OCI-LY7 (cell line): ENCODE measurements at regions not wholly inside any gene's neighbourhood (a gene's known extent, or its start where the extent isn't known, plus 50 kb on each side); places are given as distances from the start of the nearest gene placed in this dataset.

Source experiments
- EZH2phosphoT487 ChIP-seq: fragments of 200-600 bp; sonication (generic); IDR thresholded peaks from 2 replicates; pipeline ENCODE4 v1.6.1; 2018; ENCODE audit warnings: low read depth, borderline replicate concordance, mild to moderate bottlenecking, mixed run types, antibody characterized with exemption, low read length, moderate library complexity, mixed read lengths
- TF ChIP-seq, protein P1 (sequence below): fragments of 200-600 bp; sonication (generic); conservative IDR thresholded peaks from 2 replicates; pipeline ENCODE4 v1.5.1; 2014; ENCODE audit warnings: mild to moderate bottlenecking, antibody characterized with exemption, low read length, moderate library complexity, mixed read lengths

DNA sequence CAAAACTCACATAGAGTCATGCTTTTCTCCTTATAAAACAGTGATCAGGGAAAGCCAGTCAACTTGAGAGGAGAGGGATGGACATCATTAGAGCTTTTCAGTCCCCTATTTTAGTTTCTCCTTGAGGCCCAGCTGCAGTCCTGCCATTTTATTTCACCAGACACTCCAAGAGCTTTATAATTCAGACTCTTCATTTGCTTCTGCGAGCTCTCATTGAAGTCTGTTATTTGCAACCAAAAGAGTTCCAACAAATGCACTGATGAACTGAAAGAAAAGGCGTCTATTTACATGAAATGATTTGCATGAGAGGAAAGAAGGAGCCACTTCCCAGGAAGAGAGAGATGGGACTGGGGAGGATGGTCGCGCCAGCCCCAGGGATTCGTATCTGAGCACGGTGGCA, 86.8 kb downstream of the NDUFA12 start:
- TF ChIP-seq, protein P1, sequence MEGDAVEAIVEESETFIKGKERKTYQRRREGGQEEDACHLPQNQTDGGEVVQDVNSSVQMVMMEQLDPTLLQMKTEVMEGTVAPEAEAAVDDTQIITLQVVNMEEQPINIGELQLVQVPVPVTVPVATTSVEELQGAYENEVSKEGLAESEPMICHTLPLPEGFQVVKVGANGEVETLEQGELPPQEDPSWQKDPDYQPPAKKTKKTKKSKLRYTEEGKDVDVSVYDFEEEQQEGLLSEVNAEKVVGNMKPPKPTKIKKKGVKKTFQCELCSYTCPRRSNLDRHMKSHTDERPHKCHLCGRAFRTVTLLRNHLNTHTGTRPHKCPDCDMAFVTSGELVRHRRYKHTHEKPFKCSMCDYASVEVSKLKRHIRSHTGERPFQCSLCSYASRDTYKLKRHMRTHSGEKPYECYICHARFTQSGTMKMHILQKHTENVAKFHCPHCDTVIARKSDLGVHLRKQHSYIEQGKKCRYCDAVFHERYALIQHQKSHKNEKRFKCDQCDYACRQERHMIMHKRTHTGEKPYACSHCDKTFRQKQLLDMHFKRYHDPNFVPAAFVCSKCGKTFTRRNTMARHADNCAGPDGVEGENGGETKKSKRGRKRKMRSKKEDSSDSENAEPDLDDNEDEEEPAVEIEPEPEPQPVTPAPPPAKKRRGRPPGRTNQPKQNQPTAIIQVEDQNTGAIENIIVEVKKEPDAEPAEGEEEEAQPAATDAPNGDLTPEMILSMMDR, result no peak
- TF ChIP-seq EZH2phosphoT487, result no peak
